ENCODE measurements at regions not wholly inside any gene's neighbourhood (a gene's known extent, or its start where the extent isn't known, plus 50 kb on each side); places are given as distances from the start of the nearest gene placed in this dataset.

DNA sequence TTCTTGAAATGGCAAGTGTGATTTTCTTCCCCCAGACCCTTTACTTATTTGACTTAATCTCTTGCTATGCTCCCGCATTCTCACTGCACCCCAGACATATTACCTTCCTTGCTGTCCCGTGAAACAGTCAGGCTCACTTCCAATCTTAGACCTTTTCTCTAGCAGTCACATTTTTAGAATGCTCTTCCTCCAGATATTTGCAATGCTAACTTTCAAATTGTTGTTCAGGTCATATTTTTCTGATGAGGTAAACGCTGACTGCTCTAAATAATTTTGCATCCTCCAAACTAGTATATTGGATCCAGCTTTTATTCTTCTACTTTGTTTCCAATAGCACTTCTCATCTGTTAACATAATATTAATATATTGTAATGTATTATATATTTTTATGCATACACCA, 648.2 kb upstream of the NEGR1 start:
- TF ChIP-seq, protein P1, sequence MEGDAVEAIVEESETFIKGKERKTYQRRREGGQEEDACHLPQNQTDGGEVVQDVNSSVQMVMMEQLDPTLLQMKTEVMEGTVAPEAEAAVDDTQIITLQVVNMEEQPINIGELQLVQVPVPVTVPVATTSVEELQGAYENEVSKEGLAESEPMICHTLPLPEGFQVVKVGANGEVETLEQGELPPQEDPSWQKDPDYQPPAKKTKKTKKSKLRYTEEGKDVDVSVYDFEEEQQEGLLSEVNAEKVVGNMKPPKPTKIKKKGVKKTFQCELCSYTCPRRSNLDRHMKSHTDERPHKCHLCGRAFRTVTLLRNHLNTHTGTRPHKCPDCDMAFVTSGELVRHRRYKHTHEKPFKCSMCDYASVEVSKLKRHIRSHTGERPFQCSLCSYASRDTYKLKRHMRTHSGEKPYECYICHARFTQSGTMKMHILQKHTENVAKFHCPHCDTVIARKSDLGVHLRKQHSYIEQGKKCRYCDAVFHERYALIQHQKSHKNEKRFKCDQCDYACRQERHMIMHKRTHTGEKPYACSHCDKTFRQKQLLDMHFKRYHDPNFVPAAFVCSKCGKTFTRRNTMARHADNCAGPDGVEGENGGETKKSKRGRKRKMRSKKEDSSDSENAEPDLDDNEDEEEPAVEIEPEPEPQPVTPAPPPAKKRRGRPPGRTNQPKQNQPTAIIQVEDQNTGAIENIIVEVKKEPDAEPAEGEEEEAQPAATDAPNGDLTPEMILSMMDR (IDR thresholded peaks at IDR 0.05; ENCODE audit: control extremely low read depth, extremely low read depth, low read depth, missing control alignments), result no peak
- ChIA-PET CTCF (interaction anchor here (1.0 kb wide), 1 partner anchor 22 kb away, joined by 3 read pairs; no protein-coding TSS in a partner anchor), POLR2A (no interaction called here)
- DNase-seq (ENCODE audit: extremely low spot score), result no peak

DNA sequence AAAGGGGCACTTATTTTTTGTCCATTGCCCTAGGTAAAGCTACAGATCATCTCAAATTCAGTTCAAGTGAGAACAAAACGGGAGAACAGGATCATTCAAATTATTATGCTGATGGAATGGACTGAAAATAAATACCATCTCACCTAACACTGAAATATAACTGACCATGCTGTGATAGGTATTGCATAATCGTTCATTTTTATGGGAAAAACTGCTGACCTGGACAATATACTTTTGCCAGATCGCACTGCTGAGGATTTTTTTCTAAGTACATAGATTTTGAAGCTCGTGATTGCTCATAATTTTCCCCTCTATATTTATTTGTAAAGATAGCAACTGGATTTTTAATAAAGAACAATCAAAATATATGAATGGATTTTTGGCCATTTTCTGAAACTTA, 636.6 kb upstream of the NEGR1 start:
- TF ChIP-seq, protein P1 (IDR thresholded peaks at IDR 0.05; ENCODE audit: control extremely low read depth, extremely low read depth, low read depth, missing control alignments), result no peak
- ChIA-PET POLR2A (no interaction called here), CTCF (no interaction called here)
- DNase-seq (ENCODE audit: extremely low spot score), result no peak

DNA sequence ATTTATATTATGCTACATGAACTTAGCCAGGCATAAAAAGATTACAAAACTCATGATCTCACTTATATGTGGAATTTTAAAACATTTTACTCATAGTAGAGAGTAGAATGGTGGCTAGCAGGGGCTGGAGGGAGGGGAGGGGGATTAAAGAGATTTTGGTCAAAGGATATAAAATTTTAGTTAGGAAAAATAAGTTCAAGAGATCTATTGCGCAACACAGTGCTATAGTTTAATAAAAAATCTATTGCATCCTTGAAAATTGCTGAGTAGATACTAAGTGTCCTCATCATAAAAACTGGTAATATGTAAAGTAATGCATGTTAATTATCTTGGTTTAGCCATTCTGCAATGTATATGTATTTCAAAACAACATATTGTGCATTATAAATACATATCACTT, 635.6 kb upstream of the NEGR1 start:
- ChIA-PET POLR2A (no interaction called here), CTCF (no interaction called here)
- no peak for DNase-seq (ENCODE audit: extremely low spot score)
- TF ChIP-seq, protein P1 (IDR thresholded peaks at IDR 0.05; ENCODE audit: control extremely low read depth, extremely low read depth, low read depth, missing control alignments), result no peak

DNA sequence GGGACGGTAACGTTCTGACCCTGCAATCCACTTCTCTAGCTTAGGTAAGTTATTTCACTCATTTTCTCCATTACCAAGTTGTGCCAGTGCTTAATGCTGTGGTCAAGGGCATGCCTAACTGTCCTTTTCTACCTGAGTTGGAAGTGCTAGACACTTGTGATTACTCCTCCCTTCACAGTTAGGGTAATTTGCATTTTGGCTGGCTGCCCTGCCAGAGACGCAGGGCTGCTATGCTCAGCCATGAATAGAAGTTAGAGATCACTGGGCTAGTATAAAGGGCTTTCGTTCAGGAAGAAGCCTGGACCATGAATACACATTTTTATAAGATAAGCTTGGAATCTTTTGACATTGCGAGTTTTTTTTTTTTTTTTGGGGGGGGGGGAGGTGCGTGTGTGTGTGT, 633.2 kb upstream of the NEGR1 start:
- POLR2A ChIA-PET, result no interaction called here
- CTCF ChIA-PET, result no interaction called here
- TF ChIP-seq, protein P1 (IDR thresholded peaks at IDR 0.05; ENCODE audit: control extremely low read depth, extremely low read depth, low read depth, missing control alignments), result no peak
- no peak for DNase-seq (ENCODE audit: extremely low spot score)

DNA sequence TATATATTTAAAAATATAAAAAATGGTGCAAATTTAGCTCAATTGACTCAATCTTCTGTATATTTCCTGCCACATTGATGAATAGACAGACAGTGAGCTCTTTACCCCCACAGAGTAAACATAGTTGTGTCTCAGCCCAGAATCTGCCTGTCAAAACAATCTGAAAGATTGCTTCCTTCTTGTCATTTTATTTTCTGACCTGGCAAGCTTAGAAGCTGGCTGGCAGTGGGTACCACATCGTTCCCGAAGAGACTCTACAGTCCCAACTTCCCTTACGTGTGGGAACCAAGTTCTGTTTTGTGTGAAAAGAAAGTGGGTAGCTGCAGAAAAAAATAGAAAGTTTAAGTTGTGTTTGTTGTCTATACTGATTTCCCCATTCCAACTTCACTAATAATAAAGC, 629.3 kb upstream of the NEGR1 start:
- CTCF ChIA-PET, result interaction anchor here (1.0 kb wide), 1 partner anchor 16 kb away, joined by 5 read pairs; no protein-coding TSS in a partner anchor
- POLR2A ChIA-PET, result no interaction called here
- DNase-seq (ENCODE audit: extremely low spot score), result no peak
- TF ChIP-seq, protein P1 (IDR thresholded peaks at IDR 0.05; ENCODE audit: control extremely low read depth, extremely low read depth, low read depth, missing control alignments), result no peak

DNA sequence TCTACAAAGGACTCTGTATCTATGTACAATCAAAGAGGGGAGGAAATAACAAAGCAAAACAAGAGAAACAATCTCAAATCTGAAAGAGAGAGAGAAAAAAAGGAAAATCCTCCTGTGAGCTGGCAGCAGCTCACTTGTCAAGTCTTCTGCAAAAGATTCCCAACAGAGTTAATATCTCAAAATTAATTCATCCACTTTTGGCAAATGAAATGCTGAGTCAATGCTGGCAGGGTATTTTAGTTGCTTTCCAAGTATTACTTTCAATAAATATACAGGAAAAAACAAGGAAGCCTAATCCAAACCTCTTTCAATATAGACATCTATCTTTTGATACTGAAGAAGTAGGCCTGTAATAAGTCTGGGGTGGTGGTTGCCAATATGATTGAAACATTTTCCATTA, 613.9 kb upstream of the NEGR1 start:
- ChIA-PET CTCF (no interaction called here), POLR2A (no interaction called here)
- TF ChIP-seq, protein P1 (IDR thresholded peaks at IDR 0.05; ENCODE audit: control extremely low read depth, extremely low read depth, low read depth, missing control alignments), result no peak
- no peak for DNase-seq (ENCODE audit: extremely low spot score)

DNA sequence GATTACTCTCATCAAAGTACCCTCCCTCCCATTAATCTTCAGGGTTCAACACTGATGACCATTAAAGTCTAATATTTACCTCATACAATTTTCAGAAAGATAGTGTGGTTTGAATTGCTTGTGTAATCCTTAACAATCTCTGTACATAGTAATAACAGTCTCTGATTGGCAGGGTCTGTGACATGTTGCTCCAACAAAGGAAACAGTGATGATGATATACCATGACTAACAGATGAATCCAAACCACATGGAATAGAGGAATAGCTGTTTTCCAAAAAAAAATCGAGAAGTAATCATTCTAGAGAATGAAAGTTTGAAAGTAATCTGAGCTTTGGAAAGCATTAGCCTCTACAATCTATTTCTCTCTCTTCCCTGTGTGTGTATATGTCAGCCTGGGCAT, 610.1 kb upstream of the NEGR1 start:
- TF ChIP-seq, protein P1 (IDR thresholded peaks at IDR 0.05; ENCODE audit: control extremely low read depth, extremely low read depth, low read depth, missing control alignments), result no peak
- POLR2A ChIA-PET, result no interaction called here
- CTCF ChIA-PET, result no interaction called here
- no peak for DNase-seq (ENCODE audit: extremely low spot score)

All from GM10248 (cell line).